Omental fat pad (tissue), 3 donors: ENCODE measurements at regions not wholly inside any gene's neighbourhood (a gene's known extent, or its start where the extent isn't known, plus 50 kb on each side); places are given as distances from the start of the nearest gene placed in this dataset.
A peak's percentile ranks its signal among the peaks of the same experiment; 100 is the strongest.

Experiments used
- ATAC-seq: fragments of 150-250 bp; one replicate; pipeline ENCODE4 v1.9.1; 2016; ENCODE audit warnings: mild to moderate bottlenecking, moderate library complexity; ENCODE audit not compliant: low FRiP score
- DNase-seq: peaks from one replicate; pipeline ENCODE4 v3.0.0-alpha.2; 2019; ENCODE audit warnings: low spot score
- TF ChIP-seq, protein P1 (sequence below), 3 donors: fragments of 450-650 bp; IDR thresholded peaks; one replicate each; pipeline ENCODE4 v1.5.1; 2016 to 2017; ENCODE audit warnings: antibody characterized with exemption in 3 of 3, mild to moderate bottlenecking in 3 of 3, moderate library complexity in 2 of 3

DNA sequence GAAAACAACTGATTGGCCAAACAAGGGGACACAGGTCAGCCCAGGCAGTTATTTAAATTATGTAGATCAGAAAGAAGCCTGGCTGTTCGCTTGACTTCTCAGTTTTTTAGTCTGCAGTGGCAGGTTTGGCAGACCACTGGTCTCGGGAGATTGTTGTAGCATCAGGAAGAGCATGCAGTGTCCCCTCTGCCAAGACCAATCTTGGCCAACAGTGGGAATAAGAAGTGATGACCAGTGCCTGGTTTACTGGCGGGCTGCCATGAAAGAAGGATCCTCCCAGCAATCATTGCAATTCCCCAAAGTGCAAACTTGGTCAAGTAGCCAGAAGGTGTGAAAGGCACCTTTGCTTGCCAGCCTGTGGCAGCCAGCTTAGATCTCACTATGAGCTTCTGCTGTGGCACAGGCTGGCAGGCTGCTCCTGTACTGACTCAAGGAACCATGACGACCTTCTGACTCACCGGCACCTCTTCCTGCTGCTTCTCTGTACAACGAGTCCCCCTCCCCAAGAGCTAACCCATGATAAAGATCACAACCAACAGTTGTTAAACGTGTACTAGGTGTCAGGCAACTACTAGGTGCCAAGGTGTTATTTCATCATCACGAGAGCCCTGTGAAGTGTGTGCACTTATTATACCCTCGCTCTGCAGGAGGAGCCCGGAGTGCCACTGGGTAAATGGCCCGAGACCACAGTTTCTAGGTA, 76.8 kb upstream of the DUSP22 start:
- DNase-seq (no peak), ATAC-seq (no peak)
- TF ChIP-seq, protein P1, sequence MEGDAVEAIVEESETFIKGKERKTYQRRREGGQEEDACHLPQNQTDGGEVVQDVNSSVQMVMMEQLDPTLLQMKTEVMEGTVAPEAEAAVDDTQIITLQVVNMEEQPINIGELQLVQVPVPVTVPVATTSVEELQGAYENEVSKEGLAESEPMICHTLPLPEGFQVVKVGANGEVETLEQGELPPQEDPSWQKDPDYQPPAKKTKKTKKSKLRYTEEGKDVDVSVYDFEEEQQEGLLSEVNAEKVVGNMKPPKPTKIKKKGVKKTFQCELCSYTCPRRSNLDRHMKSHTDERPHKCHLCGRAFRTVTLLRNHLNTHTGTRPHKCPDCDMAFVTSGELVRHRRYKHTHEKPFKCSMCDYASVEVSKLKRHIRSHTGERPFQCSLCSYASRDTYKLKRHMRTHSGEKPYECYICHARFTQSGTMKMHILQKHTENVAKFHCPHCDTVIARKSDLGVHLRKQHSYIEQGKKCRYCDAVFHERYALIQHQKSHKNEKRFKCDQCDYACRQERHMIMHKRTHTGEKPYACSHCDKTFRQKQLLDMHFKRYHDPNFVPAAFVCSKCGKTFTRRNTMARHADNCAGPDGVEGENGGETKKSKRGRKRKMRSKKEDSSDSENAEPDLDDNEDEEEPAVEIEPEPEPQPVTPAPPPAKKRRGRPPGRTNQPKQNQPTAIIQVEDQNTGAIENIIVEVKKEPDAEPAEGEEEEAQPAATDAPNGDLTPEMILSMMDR (IDR thresholded peaks at IDR 0.05), result no peak

DNA sequence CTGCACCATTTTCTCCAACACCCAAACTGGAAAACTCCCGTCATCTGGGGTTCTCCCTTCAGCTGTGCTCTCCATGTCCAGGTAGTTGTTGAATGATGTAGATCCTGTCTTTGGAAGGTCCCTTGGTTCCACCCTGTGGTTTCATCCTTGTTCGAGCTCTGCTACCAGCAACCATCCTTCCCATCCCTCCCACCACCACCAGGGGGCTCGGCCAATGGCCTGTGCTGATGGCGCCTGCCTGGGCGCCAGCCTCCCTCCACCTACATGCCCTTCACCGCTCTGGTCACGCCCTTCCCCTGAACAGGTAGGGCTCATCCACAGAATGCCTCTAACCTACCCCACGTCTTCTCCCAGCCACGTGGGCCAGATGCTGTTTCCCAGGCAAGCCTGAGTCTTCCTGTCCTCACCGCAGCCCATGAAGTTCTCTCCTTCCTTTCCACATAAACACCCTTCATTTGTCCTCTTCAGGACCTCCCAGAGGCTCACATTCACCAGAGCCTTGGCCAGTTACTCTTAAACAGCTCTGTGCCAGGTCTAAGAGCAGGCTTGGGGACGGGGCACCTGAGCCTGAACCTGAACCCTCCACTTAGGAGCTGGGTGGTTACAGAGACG, 75.1 kb upstream of the DUSP22 start:
- TF ChIP-seq, protein P1 (IDR thresholded peaks at IDR 0.05), result no peak
- DNase-seq (no peak), ATAC-seq (no peak)

DNA sequence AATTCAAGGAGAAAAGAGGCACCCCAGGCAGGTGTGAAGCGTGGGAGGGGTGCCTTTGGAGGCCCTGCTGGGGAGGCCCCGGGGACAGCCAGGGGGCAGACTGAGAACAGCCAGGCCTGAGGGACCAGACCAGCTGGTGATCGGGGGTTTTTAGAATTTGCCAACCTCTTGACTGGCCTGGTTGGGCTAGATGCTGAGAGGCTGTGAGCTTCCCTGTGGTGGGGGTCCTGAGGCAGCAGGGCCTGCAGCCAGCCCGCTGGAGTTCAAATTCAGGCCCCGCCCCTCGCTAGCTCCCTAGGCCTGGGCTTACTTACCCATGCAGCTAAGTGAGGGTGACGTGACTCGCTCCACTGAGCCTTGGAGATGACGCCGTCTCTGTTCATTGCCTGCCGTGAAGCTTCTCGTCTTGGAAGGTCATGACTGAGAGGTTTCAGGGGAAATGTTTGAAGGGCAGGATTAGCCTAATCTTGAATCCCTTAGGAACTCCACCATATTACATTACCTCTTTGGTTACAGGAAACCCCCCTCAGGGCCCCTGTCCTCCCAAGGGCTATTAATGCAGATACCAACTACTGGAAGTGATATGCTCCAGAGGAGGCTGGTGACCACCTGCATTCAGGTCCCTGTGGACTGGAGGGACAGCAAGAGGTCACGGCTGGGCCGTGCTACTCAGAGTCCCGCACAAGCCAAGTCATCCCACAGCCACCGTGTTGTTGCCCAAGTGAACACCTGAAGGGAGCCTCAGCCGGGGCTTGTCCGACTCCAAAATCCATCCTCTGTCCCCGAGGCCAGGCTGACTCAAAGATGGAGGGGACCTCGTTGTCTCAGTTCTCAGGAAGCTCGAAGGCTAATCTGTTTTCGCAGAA, 73.9 kb upstream of the DUSP22 start:
- ATAC-seq (no peak), DNase-seq (no peak)
- TF ChIP-seq, protein P1 (IDR thresholded peaks at IDR 0.05), result no peak

DNA sequence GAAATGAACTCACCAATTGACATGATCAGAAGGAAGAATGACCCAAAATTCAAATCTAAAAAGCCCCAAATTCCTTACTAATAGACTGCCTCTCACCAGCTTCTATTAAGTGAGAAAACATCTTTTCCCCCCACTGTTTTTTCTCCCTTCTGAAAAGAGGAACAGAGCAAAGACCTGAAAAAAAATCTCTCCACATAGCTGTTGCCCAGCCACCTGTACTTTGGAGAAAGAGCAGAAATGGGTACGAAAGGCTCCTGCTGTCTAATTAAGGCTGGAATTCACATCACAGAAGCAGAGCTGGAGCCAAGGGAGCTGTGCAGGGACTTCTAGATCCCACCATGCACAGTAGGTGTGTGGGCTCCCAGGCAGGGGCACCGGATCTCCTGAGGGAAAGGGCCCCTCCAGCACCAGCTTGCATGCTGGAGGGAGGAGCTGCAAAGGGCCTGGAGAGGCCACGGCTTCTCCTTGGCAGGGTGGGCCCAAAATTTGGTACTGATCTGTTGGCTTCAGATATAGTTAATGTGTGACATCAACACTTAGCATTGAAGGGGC, 73.2 kb upstream of the DUSP22 start:
- TF ChIP-seq, protein P1 (IDR thresholded peaks at IDR 0.05), result no peak
- DNase-seq (no peak), ATAC-seq (no peak)

DNA sequence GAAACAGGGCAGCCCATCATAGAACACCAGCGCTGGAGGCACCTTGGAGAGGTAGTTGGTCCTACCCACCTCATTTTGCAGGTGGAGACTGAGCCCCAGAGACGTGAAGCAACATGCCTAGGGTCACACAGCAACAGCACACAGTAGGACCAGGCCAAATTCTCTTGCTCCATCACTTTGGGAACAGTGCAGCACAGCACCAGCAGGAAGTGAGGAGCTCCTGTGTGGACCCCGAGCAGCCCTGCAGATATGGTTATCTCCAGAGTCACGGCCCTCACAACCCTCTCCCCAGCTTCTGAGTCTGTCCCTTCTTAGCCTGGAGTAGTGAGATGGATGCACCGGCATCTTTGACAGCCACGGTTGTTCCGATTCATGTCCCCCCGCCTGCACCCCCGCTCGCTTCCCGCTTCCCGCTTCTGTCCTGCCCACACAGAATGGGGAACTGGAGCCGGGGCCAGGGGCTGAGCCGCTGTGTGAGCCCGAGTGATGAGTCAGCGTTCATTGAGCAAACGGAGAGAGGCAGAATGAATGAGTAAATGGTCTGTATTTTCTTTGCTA, 72.6 kb upstream of the DUSP22 start:
- no peak for DNase-seq
- TF ChIP-seq, protein P1 (IDR thresholded peaks at IDR 0.05), result no peak
- peak; percentile 62 for ATAC-seq

DNA sequence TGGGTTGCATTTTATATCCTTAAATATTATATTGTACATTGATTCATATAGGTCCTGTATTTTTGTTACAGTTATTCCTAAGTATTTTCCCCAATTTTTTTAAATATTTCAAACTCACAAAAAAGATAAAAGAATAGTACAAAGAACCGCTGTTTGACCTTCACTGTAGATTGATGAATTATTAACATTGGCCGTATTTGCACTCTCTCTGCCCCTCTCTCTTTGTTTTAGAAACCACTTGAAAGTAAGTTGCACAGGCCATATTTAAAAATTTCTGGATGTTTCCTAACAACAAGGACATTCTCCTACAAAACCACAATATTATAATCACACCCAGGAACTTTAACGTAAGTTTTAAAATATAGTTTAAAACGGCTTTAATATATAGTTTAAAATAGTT, 72.0 kb upstream of the DUSP22 start:
- no peak for DNase-seq
- no peak for ATAC-seq
- TF ChIP-seq, protein P1 (IDR thresholded peaks at IDR 0.05), result no peak
